ENCODE measurements at regions not wholly inside any gene's neighbourhood (a gene's known extent, or its start where the extent isn't known, plus 50 kb on each side); places are given as distances from the start of the nearest gene placed in this dataset.

DNA sequence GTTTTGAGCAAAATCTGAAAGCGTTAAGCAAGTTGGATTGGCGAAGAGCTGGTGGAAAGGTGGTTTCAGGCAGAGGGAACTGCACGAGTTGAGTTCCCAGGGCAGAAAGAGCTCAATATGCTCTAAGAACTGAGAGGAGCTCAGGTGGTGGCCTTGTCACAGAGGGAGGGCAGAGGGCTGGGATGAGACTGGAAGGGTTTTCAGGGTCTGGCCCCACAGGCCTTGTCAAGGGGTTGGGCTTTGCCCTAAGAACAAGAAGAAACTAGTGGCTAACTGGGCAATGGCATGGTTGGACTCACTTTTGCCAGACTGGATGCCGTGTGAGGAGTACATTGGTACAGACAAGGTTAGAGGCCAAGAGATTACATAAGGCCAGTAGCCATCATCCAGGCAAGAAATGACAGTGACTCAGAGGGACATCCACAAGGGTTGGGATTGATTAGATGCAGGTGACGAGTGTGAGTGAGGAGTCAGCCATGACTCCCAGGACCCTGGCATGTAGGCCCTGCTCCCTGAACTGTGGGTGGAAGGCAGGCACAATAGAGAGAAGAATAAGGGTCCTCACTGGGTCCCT lies 75.1 kb upstream of the SMIM23 start:
- WGBS (ENCODE audit: missing lambda C conversion rate), result 65% methylated on average over 5 of the region's 5 CpGs
- no peak for FAIRE-seq
- Histone ChIP-seq H3K4me2 (no peak overlapping the region), H3K4me3 (no peak overlapping the region), H3K27ac (no peak overlapping the region), H3K4me1 (no peaks in the 10 kb centered on the region), H3K9me3 (no peaks in the 10 kb centered on the region)
- POLR2A ChIA-PET, result no interaction called here
- CTCF ChIA-PET, result interaction anchor here (0.6 kb wide), 1 partner anchor 265 kb away, joined by 3 read pairs; no protein-coding TSS in a partner anchor
- TF ChIP-seq SMC3 (IDR thresholded peaks at IDR 0.05), result no peak
- TF ChIP-seq ZNF302 (CRISPR knock-in tag; IDR thresholded peaks at IDR 0.05), result no peak
- no peak for TF ChIP-seq CEBPB (IDR thresholded peaks at IDR 0.05)
- no peak for TF ChIP-seq FOSL2 (IDR thresholded peaks at IDR 0.05)
- TF ChIP-seq FOSL2 (CRISPR knock-in tag; IDR thresholded peaks at IDR 0.05), result no peak
- DNase-seq (ENCODE audit: low read depth in 1 of 2, low spot score in 1 of 2), result no peak
- ATAC-seq, result no peak

DNA sequence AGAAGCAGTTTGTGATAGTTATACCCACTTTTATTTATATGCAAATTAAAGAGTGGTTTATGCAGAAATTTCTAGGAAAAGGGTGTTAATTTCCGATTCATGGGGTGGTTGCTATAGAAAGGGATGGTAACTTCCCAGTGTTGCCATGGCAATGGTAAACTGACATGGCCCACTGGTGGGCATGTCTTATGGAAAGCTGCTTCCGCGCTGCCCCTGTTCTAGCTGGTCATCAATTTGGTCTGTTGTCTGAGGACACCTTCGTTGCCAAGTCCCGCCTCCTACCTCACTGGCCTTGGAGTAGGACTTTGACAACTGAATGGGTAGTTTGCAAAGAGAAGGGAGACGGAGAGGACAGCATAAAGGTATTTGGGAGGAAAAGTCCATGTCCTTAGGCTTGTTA lies 74.0 kb upstream of the SMIM23 start:
- POLR2A ChIA-PET, result no interaction called here
- CTCF ChIA-PET, result interaction anchor here (1.4 kb wide), 1 partner anchor 82 kb away, joined by 5 read pairs; no protein-coding TSS in a partner anchor
- DNase-seq (ENCODE audit: low read depth in 1 of 2, low spot score in 1 of 2) (no peak), ATAC-seq (no peak), FAIRE-seq (no peak)
- Histone ChIP-seq H3K9me3 (no peaks in the 10 kb centered on the region), H3K4me3 (no peak overlapping the region), H3K27ac (no peak overlapping the region), H3K4me2 (no peak overlapping the region), H3K4me1 (no peaks in the 10 kb centered on the region)
- 47% methylated on average over 6 of the region's 6 CpGs for WGBS (ENCODE audit: missing lambda C conversion rate)
- TF ChIP-seq EHF (CRISPR knock-in tag; IDR thresholded peaks at IDR 0.05), result no peak
- no peak for TF ChIP-seq ZSCAN20 (CRISPR knock-in tag; IDR thresholded peaks at IDR 0.05)
- TF ChIP-seq, protein P1, sequence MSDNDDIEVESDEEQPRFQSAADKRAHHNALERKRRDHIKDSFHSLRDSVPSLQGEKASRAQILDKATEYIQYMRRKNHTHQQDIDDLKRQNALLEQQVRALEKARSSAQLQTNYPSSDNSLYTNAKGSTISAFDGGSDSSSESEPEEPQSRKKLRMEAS (IDR thresholded peaks at IDR 0.05), result no peak
- no peak for TF ChIP-seq CEBPB (IDR thresholded peaks at IDR 0.05)
- no peak for TF ChIP-seq KDM5A (IDR thresholded peaks at IDR 0.05)
- TF ChIP-seq, protein P2, sequence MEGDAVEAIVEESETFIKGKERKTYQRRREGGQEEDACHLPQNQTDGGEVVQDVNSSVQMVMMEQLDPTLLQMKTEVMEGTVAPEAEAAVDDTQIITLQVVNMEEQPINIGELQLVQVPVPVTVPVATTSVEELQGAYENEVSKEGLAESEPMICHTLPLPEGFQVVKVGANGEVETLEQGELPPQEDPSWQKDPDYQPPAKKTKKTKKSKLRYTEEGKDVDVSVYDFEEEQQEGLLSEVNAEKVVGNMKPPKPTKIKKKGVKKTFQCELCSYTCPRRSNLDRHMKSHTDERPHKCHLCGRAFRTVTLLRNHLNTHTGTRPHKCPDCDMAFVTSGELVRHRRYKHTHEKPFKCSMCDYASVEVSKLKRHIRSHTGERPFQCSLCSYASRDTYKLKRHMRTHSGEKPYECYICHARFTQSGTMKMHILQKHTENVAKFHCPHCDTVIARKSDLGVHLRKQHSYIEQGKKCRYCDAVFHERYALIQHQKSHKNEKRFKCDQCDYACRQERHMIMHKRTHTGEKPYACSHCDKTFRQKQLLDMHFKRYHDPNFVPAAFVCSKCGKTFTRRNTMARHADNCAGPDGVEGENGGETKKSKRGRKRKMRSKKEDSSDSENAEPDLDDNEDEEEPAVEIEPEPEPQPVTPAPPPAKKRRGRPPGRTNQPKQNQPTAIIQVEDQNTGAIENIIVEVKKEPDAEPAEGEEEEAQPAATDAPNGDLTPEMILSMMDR (IDR thresholded peaks at IDR 0.05), result no peak
- TF ChIP-seq CBX2 (IDR thresholded peaks at IDR 0.05; ENCODE audit: borderline replicate concordance, low read depth), result no peak
- TF ChIP-seq NPAS2 (CRISPR knock-in tag; IDR thresholded peaks at IDR 0.05; ENCODE audit: borderline replicate concordance), result no peak
- TF ChIP-seq CBX8 (IDR thresholded peaks at IDR 0.05), result no peak

GRCh38 chr5:171712616-171713015 lies 73.0 kb upstream of the SMIM23 start:
- no peak overlapping the region for H3K27ac ChIP-seq
- no peak for DNase-seq (ENCODE audit: low read depth in 1 of 2, low spot score in 1 of 2)
- 41% methylated on average over 4 of the region's 4 CpGs for WGBS (ENCODE audit: missing lambda C conversion rate)
- ATAC-seq, result no peak
- FAIRE-seq, result no peak
- CTCF ChIA-PET, result interaction anchor here (1.4 kb wide), 1 partner anchor 83 kb away, joined by 5 read pairs; no protein-coding TSS in a partner anchor
- TF ChIP-seq RARB (CRISPR knock-in tag; IDR thresholded peaks at IDR 0.05) (no peak), FOXS1 (CRISPR knock-in tag; IDR thresholded peaks at IDR 0.05) (no peak), TP53 (CRISPR knock-in tag; IDR thresholded peaks at IDR 0.05) (no peak), HDAC2 (IDR thresholded peaks at IDR 0.05) (no peak)
- H3K9me3 ChIP-seq, result no peaks in the 10 kb centered on the region
- no peak overlapping the region for H3K4me2 ChIP-seq
- POLR2A ChIA-PET, result no interaction called here
- no peak overlapping the region for H3K4me3 ChIP-seq
- H3K4me1 ChIP-seq, result no peaks in the 10 kb centered on the region

- ATAC-seq (no peak), FAIRE-seq (no peak), DNase-seq (ENCODE audit: low read depth in 1 of 2, low spot score in 1 of 2) (no peak)
- ChIA-PET CTCF (no interaction called here), POLR2A (no interaction called here)
- no peaks in the 10 kb centered on the region for H3K4me1 ChIP-seq
- H3K9me3 ChIP-seq, result no peaks in the 10 kb centered on the region
- no peak overlapping the region for H3K4me3 ChIP-seq
- WGBS (ENCODE audit: missing lambda C conversion rate), result 37% methylated on average over 2 of the region's 2 CpGs
- no peak overlapping the region for H3K4me2 ChIP-seq
- no peak overlapping the region for H3K27ac ChIP-seq
- TF ChIP-seq MAFK (IDR thresholded peaks at IDR 0.05; ENCODE audit: partially characterized antibody) (no peak), MYC (IDR thresholded peaks at IDR 0.05; ENCODE audit: borderline replicate concordance, low read length) (no peak), CHD4 (IDR thresholded peaks at IDR 0.05; ENCODE audit: borderline replicate concordance) (no peak), BCL3 (IDR thresholded peaks at IDR 0.05) (no peak), RAD21 (conservative IDR thresholded peaks at IDR 0.05 in 1 of 2, IDR thresholded peaks at IDR 0.05 in 1 of 2) (no peak), ESRRA (IDR thresholded peaks at IDR 0.05; ENCODE audit: borderline replicate concordance, low read length) (no peak), KDM1A (IDR thresholded peaks at IDR 0.05; ENCODE audit: low read depth) (no peak), FOSL2 (IDR thresholded peaks at IDR 0.05) (no peak), FOSL2 (CRISPR knock-in tag; IDR thresholded peaks at IDR 0.05) (no peak), CHD2 (IDR thresholded peaks at IDR 0.05; ENCODE audit: low read length, partially characterized antibody) (no peak)
- TF ChIP-seq, protein P2 (IDR thresholded peaks at IDR 0.05), result no peak
- TF ChIP-seq, protein P3, sequence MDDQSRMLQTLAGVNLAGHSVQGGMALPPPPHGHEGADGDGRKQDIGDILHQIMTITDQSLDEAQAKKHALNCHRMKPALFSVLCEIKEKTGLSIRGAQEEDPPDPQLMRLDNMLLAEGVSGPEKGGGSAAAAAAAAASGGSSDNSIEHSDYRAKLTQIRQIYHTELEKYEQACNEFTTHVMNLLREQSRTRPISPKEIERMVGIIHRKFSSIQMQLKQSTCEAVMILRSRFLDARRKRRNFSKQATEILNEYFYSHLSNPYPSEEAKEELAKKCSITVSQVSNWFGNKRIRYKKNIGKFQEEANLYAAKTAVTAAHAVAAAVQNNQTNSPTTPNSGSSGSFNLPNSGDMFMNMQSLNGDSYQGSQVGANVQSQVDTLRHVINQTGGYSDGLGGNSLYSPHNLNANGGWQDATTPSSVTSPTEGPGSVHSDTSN (IDR thresholded peaks at IDR 0.05), result no peak
Observed at GRCh38 chr5:171713152-171713551, 72.5 kb upstream of the SMIM23 start.
